ENCODE measurements at regions not wholly inside any gene's neighbourhood (a gene's known extent, or its start where the extent isn't known, plus 50 kb on each side); places are given as distances from the start of the nearest gene placed in this dataset.

GRCh38 chr3:5426094-5426883 lies 238.8 kb downstream of the EDEM1 start:
- no peak overlapping the region for H3K27ac ChIP-seq
- DNase-seq (ENCODE audit: low read depth, low spot score) = peak; percentile 20

DNA sequence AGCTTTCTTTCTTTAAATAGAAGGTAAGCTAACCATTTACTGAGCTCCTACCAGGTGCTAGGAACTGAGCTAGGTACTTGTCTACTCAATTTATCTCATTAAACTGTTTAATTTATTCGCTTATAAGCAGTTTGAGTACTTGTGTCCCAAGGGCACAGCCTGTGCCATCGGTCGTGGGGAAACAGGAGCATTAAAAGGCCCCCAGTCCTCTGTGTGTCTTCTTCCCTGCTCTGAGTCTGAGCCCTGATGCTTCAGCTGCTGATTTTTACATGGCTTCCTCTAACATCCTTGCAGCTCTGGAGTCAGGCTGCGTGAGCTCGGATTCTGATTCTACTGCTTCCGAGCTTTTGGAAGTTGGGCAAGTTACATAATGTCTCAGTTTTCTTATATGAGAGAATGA lies 239.5 kb downstream of the EDEM1 start:
- no peak overlapping the region for H3K27ac ChIP-seq
- DNase-seq (ENCODE audit: low read depth, low spot score) = no peak

DNA sequence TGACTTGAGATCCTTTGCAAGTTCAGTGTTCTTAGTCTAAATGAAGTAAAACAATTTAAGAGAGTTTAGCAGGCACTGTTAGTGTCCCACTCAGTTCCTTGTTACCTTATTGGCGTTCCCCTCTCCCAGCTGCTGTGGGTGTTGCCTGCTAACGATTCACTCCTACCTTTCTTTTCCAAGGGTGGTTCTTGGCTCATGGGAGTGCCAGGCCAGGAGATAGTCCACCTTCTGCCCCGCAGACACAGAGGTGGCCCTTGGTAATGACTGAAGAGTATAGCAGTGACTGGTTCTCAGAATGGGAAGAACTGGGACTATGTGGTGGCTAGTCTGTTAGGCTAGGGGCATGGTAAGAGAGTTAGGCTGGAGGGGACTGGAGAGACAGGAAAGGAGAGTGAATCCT lies 240.4 kb downstream of the EDEM1 start:
- no peak for DNase-seq (ENCODE audit: low read depth, low spot score)
- no peak overlapping the region for H3K27ac ChIP-seq

- no peak overlapping the region for H3K27ac ChIP-seq
- DNase-seq (ENCODE audit: low read depth, low spot score) = peak; percentile 14
Measured at GRCh38 chr3:5428607-5429516, 241.4 kb downstream of the EDEM1 start.

GRCh38 chr3:5429517-5429890 lies 242.0 kb downstream of the EDEM1 start:
- no peak for DNase-seq (ENCODE audit: low read depth, low spot score)
- H3K27ac ChIP-seq = no peak overlapping the region

DNA sequence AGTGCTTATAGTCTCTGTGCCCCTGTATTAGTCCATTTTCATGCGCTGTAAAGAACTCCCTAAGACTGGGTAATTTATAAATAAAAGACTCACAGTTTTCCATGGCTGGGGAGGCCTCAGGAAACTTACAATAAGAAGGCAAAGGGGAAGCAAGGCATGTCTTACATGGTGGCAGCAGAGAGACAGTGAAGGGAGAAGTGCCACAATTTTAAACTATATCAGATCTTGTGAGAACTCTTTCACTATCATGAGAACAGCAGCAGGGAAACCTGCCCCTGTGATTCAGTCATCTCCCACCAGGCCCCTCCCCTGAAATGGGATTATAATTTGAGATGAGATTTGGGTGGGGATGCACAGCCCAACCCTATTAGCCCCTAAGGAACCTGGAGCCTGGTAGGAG lies 243.2 kb downstream of the EDEM1 start:
- DNase-seq (ENCODE audit: low read depth, low spot score) = no peak
- H3K27ac ChIP-seq = no peak overlapping the region

- H3K27ac ChIP-seq = no peak overlapping the region
- no peak for DNase-seq (ENCODE audit: low read depth, low spot score)
Measured at GRCh38 chr3:5431146-5431545, 243.6 kb downstream of the EDEM1 start.

GRCh38 chr3:5431811-5432378 lies 244.4 kb downstream of the EDEM1 start:
- H3K27ac ChIP-seq = no peak overlapping the region
- no peak for DNase-seq (ENCODE audit: low read depth, low spot score)

DNA sequence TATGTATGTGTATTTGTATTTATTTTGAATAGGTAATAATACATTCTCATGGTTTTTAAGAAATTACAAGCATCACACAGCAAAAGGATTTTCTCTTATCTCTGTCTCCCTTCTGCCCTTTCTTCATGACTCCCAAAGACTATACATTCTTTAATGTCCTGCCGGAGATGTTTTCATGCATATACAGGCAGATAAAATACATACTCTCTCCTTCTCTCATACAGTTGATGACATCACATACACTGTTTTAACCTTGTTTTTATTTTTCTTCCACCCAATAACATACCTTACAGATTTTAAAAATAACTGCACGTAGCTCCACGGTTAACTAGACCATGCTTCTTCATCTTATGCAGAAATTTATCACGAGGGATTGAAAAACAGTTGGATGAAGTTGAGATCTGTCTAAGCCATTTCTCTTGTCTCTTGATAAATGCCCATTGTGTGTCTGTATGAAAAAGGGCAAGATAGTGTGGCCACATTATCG lies 249.8 kb downstream of the EDEM1 start:
- DNase-seq (ENCODE audit: low read depth, low spot score) = no peak
- no peak overlapping the region for H3K27ac ChIP-seq

DNA sequence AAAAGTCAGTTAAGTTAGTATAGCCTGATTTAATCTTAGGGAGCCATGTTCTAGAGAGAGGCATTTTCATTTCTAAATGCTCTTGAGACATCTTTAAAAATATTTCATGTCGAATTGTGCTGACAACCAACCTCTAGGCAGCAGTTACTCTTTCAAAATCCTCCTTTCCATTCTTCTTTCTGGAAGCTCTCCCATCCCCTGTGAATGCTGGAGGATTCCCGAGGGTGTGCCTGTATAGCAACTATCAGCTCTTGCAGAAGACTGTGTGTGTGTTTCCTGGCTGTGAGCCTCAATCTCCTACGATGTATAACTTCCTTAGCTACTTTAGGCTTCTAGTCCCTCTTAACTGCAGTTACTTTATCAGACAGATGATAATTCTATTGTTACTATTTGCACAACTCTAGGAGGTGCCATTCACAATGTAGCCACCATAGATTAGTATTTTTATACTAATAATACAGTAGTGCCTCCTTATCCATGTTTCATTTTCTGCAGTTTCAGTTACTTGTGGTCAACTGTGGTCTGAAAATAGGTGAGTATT lies 250.3 kb downstream of the EDEM1 start:
- no peak for DNase-seq (ENCODE audit: low read depth, low spot score)
- no peak overlapping the region for H3K27ac ChIP-seq

- H3K27ac ChIP-seq = no peak overlapping the region
- no peak for DNase-seq (ENCODE audit: low read depth, low spot score)
Measured at GRCh38 chr3:5441401-5441800, 253.9 kb downstream of the EDEM1 start.

DNA sequence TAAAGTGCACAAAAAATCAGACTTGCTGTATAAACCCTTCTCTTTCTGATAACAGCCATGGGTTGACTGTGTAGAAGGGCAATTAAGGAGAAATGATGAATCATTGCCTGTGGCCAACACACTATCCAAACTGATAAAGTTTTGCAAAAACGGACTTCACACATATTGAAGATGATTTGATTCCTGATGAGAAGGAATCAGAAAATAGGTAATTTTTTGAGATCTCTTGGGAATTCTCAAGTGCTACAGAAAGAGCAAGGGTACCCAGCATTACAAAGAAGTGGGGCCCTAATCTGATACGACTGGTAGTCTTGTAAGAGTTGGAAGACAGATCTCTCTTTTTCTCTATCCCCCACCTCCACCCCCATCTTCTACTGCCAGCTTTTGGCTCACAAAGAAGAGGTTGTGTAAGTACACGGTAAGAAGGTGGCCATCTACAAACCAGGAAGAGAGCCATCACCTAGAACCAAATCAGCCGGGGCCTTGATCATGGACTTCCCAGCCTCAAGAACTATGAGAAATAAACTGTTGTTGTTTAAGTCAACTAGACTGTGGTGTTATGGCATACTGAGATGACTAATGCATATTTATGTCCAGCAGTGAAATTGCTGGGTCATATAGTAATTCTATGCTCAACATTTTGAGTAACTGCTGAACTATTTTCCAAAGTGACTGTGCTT lies 254.7 kb downstream of the EDEM1 start:
- DNase-seq (ENCODE audit: low read depth, low spot score) = peak; percentile 81
- H3K27ac ChIP-seq = peak overlapping the region; percentile 45

DNA sequence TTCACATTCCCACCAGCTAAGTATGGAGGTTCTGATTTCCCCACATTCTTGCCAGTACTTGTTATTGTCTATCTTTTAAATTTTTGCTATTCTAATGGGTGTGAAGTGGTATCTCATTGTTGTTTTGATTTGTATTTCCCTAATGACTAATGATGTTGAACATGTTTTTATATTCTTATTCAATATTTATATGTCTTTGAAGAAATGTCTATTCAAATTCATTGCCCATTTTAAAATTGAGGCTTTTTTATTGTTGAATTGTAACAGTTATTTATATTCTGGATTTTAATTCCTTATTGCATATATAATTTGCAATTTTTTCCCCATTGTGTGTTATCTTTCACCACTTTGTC lies 255.3 kb downstream of the EDEM1 start:
- no peak for DNase-seq (ENCODE audit: low read depth, low spot score)
- peak overlapping the region; percentile 45 for H3K27ac ChIP-seq

- H3K27ac ChIP-seq = no peak overlapping the region
- no peak for DNase-seq (ENCODE audit: low read depth, low spot score)
Measured at GRCh38 chr3:5444253-5444652, 256.7 kb downstream of the EDEM1 start.

- no peak overlapping the region for H3K27ac ChIP-seq
- no peak for DNase-seq (ENCODE audit: low read depth, low spot score)
Measured at GRCh38 chr3:5445676-5446201, 258.2 kb downstream of the EDEM1 start.

- no peak overlapping the region for H3K27ac ChIP-seq
- DNase-seq (ENCODE audit: low read depth, low spot score) = no peak
Measured at GRCh38 chr3:5448246-5448645, 260.7 kb downstream of the EDEM1 start.

DNA sequence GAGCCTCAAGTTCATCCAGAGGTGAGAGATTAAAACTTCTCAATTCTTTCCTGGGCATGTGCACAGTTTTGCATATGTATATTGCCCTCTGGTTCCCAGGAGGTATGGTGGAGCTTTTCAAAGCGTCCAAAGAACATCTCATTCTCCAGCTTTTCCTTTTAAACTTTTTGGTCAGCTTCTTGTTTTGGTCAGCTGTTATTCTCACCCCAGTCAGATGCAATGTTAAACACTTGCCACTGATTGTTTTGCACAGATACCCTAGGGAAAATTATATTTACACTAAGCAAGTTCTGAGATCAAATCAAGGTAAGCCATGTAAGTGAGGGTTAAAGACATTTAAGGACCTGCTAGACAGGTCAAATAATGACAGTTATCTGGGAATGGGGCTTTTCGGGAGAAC lies 261.3 kb downstream of the EDEM1 start:
- DNase-seq (ENCODE audit: low read depth, low spot score) = no peak
- no peak overlapping the region for H3K27ac ChIP-seq

DNA sequence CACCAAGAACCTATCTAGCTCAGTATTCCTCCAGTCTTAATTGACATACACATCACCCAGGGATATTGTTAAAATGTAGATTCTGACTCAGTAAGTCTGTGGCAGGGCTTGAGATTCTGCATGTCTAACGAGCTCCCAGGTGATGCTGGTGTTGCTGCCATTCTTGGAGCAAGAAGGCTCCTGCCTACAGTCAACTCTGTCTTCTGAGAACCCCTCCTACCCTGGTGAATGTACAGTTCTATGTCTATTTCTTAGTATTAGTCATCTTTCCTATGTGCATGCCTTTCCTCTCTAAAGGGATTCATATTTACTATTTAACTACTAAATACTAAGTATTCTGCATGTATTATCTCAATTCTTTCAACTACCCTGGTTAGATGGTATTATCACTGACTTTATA lies 268.7 kb downstream of the EDEM1 start:
- H3K27ac ChIP-seq = no peak overlapping the region
- no peak for DNase-seq (ENCODE audit: low read depth, low spot score)

GRCh38 chr3:5458526-5458925 lies 271.0 kb downstream of the EDEM1 start:
- no peak for DNase-seq (ENCODE audit: low read depth, low spot score)

DNA sequence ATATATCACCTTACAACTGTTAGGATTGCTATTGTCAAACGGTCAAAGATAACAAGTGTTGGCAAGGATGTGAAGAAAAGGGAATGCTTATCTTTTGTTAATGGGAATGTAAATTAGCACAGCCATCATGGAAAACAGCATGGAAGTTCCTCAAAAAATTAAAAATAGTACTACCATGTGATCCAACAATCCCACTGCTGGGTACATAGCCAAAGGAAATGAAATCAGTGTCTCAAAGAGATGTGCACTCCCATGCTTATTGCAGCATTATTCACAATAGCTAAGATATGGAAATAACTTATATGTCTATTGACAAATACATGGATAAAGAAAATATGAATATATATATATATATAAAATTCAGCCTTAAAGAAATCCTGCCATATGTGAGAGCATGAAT lies 274.6 kb downstream of the EDEM1 start:
- H3K27ac ChIP-seq = no peak overlapping the region
- no peak for DNase-seq (ENCODE audit: low read depth, low spot score)

More at GRCh38 chr3:5458526-5458925, 271.0 kb downstream of the EDEM1 start:
- H3K27ac ChIP-seq = no peak overlapping the region
